CD14-positive monocyte (primary cell): ENCODE measurements at regions not wholly inside any gene's neighbourhood (a gene's known extent, or its start where the extent isn't known, plus 50 kb on each side); places are given as distances from the start of the nearest gene placed in this dataset.
"Not testable (repeated sequence)": the region's sequence is repeated elsewhere in the genome, so short reads cannot be mapped to it uniquely, and the experiment has no call there.

ENCODE experiments used
- DNase-seq, 3 donors: peaks; one replicate each; pipeline ENCODE4 v3.0.0-alpha.2; 2011 to 2022
- H2AFZ ChIP-seq: 2 replicates; pipeline ENCODE4 v1.6.0; 2012; ENCODE audit warnings: mild to moderate bottlenecking, low read depth, low read length, inconsistent platforms; ENCODE audit not compliant: insufficient read depth, poor library complexity, severe bottlenecking
- H3K27ac ChIP-seq, 2 donors: 1 replicate in 1 of 2; 2 replicates in 1 of 2; pipeline ENCODE4 v1.5.1; 2012 to 2013; ENCODE audit warnings: low read length in 2 of 2, control low read depth in 1 of 2, inconsistent platforms in 1 of 2, low read depth in 1 of 2, mild to moderate bottlenecking in 1 of 2
- H3K27me3 ChIP-seq, 2 donors: one replicate each; pipeline versions ENCODE4 v1.6.0 to v1.6.1; 2011 to 2013; ENCODE audit warnings: low read length in 2 of 2; ENCODE audit not compliant: control insufficient read depth in 2 of 2, insufficient read depth in 2 of 2
- H3K36me3 ChIP-seq, 2 donors: replicated peaks in 1 of 2; 1 replicate in 1 of 2; 2 replicates in 1 of 2; pipeline versions ENCODE4 v1.5.1 to v1.6.1; 2012 to 2013; ENCODE audit warnings: low read length in 2 of 2, control low read depth in 1 of 2, inconsistent platforms in 1 of 2, mild to moderate bottlenecking in 1 of 2; ENCODE audit not compliant: insufficient read depth in 2 of 2, control insufficient read depth in 1 of 2
- H3K4me1 ChIP-seq, 2 donors: 1 replicate in 1 of 2; 2 replicates in 1 of 2; pipeline versions ENCODE4 v1.5.1 to v1.6.1; 2012 to 2013; ENCODE audit warnings: low read length in 2 of 2, control low read depth in 1 of 2, inconsistent platforms in 1 of 2, mild to moderate bottlenecking in 1 of 2, moderate library complexity in 1 of 2; ENCODE audit not compliant: insufficient read depth in 2 of 2, control insufficient read depth in 1 of 2
- H3K4me2 ChIP-seq: replicated peaks from 2 replicates; pipeline ENCODE3; 2012; ENCODE audit warnings: low read length, moderate library complexity, mild to moderate bottlenecking; ENCODE audit not compliant: poor library complexity, severe bottlenecking; ENCODE audit errors: extremely low read depth
- H3K4me3 ChIP-seq, 3 experiments: fragments of 200-600 bp in 1 of 3; sonication (generic) in 1 of 3; replicated peaks in 1 of 3; 1 replicate in 2 of 3; 2 replicates in 1 of 3; pipeline ENCODE4 v1.5.1; 2011 to 2013; ENCODE audit warnings: low read length in 3 of 3, mild to moderate bottlenecking in 3 of 3, control low read depth in 2 of 3, low read depth in 2 of 3, inconsistent platforms in 1 of 3, moderate library complexity in 1 of 3
- H3K79me2 ChIP-seq: 2 replicates; pipeline ENCODE4 v1.6.0; 2012; ENCODE audit warnings: mild to moderate bottlenecking, control low read depth, inconsistent platforms, low read length, moderate library complexity; ENCODE audit not compliant: insufficient read depth
- H3K9ac ChIP-seq: 2 replicates; pipeline ENCODE4 v1.6.0; 2017; ENCODE audit warnings: low read length, mild to moderate bottlenecking; ENCODE audit not compliant: insufficient read depth, poor library complexity, severe bottlenecking
- H3K9me3 ChIP-seq, 2 donors: replicated peaks in 1 of 2; 1 replicate in 1 of 2; 2 replicates in 1 of 2; pipeline versions ENCODE4 v1.5.1 to v1.6.1; 2012 to 2013; ENCODE audit warnings: low read length in 2 of 2, control low read depth in 1 of 2; ENCODE audit not compliant: control insufficient read depth in 1 of 2, insufficient read depth in 1 of 2
- H4K20me1 ChIP-seq: 2 replicates; pipeline ENCODE4 v1.6.0; 2012; ENCODE audit warnings: mild to moderate bottlenecking, low read length, control low read depth, moderate library complexity; ENCODE audit not compliant: insufficient read depth
- H3K27ac Mint-ChIP-seq, 7 donors: one replicate each; pipeline ENCODE4 v1.8.0; 2020; ENCODE audit warnings: mild to moderate bottlenecking in 7 of 7, mixed read lengths in 7 of 7, moderate library complexity in 6 of 7, inconsistent platforms in 2 of 7
- H3K27me3 Mint-ChIP-seq, 3 donors: one replicate each; pipeline ENCODE4 v1.8.0; 2021 to 2022; ENCODE audit warnings: low read depth in 3 of 3, mild to moderate bottlenecking in 3 of 3, mixed read lengths in 3 of 3, moderate library complexity in 3 of 3, inconsistent platforms in 1 of 3
- H3K36me3 Mint-ChIP-seq, 2 donors: one replicate each; pipeline ENCODE4 v1.8.0; 2020; ENCODE audit warnings: mixed read lengths in 2 of 2, inconsistent platforms in 1 of 2, mild to moderate bottlenecking in 1 of 2
- H3K4me1 Mint-ChIP-seq: one replicate; pipeline ENCODE4 v1.8.0; 2020; ENCODE audit warnings: mild to moderate bottlenecking, mixed read lengths
- H3K4me3 Mint-ChIP-seq, 2 donors: one replicate each; pipeline ENCODE4 v1.8.0; 2020; ENCODE audit warnings: mild to moderate bottlenecking in 2 of 2, mixed read lengths in 2 of 2, moderate library complexity in 1 of 2
- H3K9me3 Mint-ChIP-seq, 7 donors: one replicate each; pipeline ENCODE4 v1.8.0; 2020 to 2022; ENCODE audit warnings: mixed read lengths in 7 of 7, mild to moderate bottlenecking in 6 of 7, moderate library complexity in 6 of 7, inconsistent platforms in 2 of 7
- WGBS: methylation state at CpG from one replicate; pipeline ENCODE4 v1.1.5; 2013; ENCODE audit warnings: missing lambda C conversion rate; ENCODE audit not compliant: insufficient coverage; 5-methylcytosine and 5-hydroxymethylcytosine counted together
- intact Hi-C, 2 donors: fragments of 100-400 bp; cut with micrococcal nuclease; formaldehyde crosslinking; loops; one replicate each; pipeline versions ENCODE4 v1.15.0 to v1.15.1; 2023
- TF ChIP-seq, protein P1 (sequence below): fragments of 200-600 bp; IDR thresholded peaks from one replicate; pipeline ENCODE4 v1.8.0; 2022; ENCODE audit warnings: antibody characterized with exemption, mild to moderate bottlenecking

DNA sequence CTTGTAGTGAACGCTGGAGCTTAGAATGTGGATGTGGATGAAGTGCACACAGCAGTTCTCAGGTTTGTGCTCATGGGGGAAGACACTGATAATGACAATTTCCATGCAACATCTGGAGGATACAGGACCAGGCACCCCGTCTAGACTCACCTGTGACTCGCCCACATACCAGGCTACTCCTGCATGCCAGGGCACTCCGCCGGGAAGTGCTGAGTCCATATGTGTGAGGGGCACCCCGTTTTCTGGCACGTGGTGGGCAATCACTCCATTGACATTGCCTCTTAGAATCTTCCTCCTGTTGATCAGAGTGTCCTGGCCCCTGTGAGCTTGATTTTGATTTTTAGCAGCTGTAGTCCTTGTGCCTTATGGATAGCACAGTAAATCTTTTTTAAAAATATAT lies 90.9 kb upstream of the LRPAP1 start:
- peaks cover 24 to 28% (median 25%) of the 10 kb centered on the region in 3 donors for H3K27me3 Mint-ChIP-seq
- Histone ChIP-seq H4K20me1 (no peaks in the 10 kb centered on the region), H3K4me3 (no peak overlapping the region), H3K4me1 (no peaks in the 10 kb centered on the region), H2AFZ (no peak overlapping the region), H3K79me2 (no peaks in the 10 kb centered on the region), H3K36me3 (no peaks in the 10 kb centered on the region), H3K27ac (no peak overlapping the region), H3K27me3 (peaks cover 0 to 7% of the 10 kb centered on the region in 2 donors), H3K9me3 (no peaks in the 10 kb centered on the region), H3K4me2 (no peak overlapping the region), H3K9ac (no peak overlapping the region)
- no peaks in the 10 kb centered on the region for H3K36me3 Mint-ChIP-seq
- intact Hi-C loops: no loop called here
- TF ChIP-seq, protein P1, sequence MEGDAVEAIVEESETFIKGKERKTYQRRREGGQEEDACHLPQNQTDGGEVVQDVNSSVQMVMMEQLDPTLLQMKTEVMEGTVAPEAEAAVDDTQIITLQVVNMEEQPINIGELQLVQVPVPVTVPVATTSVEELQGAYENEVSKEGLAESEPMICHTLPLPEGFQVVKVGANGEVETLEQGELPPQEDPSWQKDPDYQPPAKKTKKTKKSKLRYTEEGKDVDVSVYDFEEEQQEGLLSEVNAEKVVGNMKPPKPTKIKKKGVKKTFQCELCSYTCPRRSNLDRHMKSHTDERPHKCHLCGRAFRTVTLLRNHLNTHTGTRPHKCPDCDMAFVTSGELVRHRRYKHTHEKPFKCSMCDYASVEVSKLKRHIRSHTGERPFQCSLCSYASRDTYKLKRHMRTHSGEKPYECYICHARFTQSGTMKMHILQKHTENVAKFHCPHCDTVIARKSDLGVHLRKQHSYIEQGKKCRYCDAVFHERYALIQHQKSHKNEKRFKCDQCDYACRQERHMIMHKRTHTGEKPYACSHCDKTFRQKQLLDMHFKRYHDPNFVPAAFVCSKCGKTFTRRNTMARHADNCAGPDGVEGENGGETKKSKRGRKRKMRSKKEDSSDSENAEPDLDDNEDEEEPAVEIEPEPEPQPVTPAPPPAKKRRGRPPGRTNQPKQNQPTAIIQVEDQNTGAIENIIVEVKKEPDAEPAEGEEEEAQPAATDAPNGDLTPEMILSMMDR: no peak
- no peaks in the 10 kb centered on the region for H3K4me1 Mint-ChIP-seq
- no peak overlapping the region for H3K4me3 Mint-ChIP-seq
- peaks cover 0 to 11% (median 3%) of the 10 kb centered on the region in 7 donors for H3K9me3 Mint-ChIP-seq
- no peak for DNase-seq
- 86% methylated on average over 1 of the region's 7 CpGs for WGBS
- H3K27ac Mint-ChIP-seq: no peak overlapping the region

DNA sequence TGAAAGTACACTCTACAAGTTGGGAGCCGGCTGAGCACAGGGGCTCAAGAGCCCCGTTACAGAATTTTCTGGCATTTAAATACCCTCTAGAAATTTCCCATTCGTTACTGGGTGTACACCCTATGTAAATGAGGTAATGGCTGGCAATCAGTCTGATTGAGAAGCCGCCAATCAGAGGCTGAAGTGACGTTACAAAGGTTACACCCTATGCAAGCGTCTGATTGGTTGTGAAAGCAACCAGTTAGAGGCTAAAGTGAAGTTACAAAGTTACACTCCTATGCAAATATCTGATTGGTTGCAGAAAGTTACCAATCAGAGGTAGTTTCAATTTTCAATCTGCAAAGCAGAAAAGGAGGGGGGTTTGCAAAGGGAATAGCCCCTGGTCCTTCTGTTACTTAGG lies 88.1 kb upstream of the LRPAP1 start:
- H4K20me1 ChIP-seq, H2AFZ ChIP-seq, H3K9ac ChIP-seq, H3K4me2 ChIP-seq, H3K36me3 ChIP-seq, H3K27ac Mint-ChIP-seq, intact Hi-C loops, H3K79me2 ChIP-seq, DNase-seq, H3K4me1 Mint-ChIP-seq, H3K27me3 ChIP-seq, H3K4me3 Mint-ChIP-seq, H3K4me1 ChIP-seq, H3K27ac ChIP-seq, H3K9me3 ChIP-seq, H3K9me3 Mint-ChIP-seq, H3K4me3 ChIP-seq, H3K36me3 Mint-ChIP-seq: not testable (repeated sequence)
- no CpG with 5 or more reads among the region's 6 CpGs for WGBS
- peaks cover 24 to 30% (median 29%) of the 10 kb centered on the region in 3 donors for H3K27me3 Mint-ChIP-seq

DNA sequence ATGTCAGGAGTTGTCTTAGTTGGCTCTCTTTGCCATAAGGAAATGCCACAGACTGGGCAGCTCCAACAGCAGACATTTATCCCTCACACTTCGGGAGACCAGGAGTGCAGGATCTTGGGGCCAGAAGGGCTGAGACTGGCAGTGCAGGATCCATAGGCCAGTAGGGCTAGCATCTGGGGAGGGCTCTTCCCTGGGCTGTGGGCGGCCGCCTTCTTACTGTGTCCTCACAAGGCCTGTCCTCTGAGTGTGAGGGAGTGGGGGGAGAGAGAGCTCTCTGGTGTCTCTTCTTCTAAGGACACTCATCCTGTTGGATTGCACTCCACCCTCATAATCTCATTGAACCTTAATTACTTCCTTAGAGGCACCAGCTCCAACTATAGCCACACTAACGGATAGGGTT lies 87.5 kb upstream of the LRPAP1 start:
- no CpG with 5 or more reads among the region's 4 CpGs for WGBS
- H4K20me1 ChIP-seq, H3K79me2 ChIP-seq, H3K9me3 Mint-ChIP-seq, H3K4me3 ChIP-seq, H3K4me1 Mint-ChIP-seq, H3K36me3 Mint-ChIP-seq, H3K27me3 ChIP-seq, H3K4me1 ChIP-seq, H3K27ac Mint-ChIP-seq, H3K9ac ChIP-seq, H3K27ac ChIP-seq, H3K4me3 Mint-ChIP-seq, DNase-seq, H3K4me2 ChIP-seq, H2AFZ ChIP-seq, H3K9me3 ChIP-seq, intact Hi-C loops, H3K36me3 ChIP-seq: not testable (repeated sequence)
- peaks cover 19 to 28% (median 27%) of the 10 kb centered on the region in 3 donors for H3K27me3 Mint-ChIP-seq

DNA sequence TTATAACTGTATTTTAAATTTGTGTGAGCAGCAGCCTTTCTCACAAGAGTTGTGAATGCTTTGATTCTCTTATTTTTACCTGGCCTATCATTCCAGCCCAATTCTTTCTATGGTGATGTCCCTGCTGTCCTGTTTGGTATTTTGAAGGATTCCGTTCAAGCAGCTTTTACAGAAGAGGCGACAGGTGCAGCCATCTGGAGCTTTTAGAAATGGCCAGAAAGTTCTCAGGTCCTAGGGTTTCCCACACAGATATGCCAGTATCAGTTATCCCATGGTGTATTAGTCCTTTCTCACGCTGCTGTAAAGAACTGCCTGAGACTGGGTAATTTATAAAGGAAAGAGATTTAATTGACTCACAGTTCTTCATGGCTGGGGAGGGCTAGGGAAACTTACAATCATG lies 86.1 kb upstream of the LRPAP1 start:
- H3K4me2 ChIP-seq, H3K4me1 ChIP-seq, H3K4me3 ChIP-seq, H3K36me3 Mint-ChIP-seq, H3K27me3 ChIP-seq, H3K79me2 ChIP-seq, intact Hi-C loops, H3K36me3 ChIP-seq, DNase-seq, H3K9me3 ChIP-seq, H3K4me3 Mint-ChIP-seq, H3K27ac ChIP-seq, H2AFZ ChIP-seq, H3K4me1 Mint-ChIP-seq, H3K9ac ChIP-seq, H3K27ac Mint-ChIP-seq, H4K20me1 ChIP-seq: not testable (repeated sequence)
- WGBS: 90% methylated on average over 2 of the region's 3 CpGs
- Mint-ChIP-seq H3K9me3 (peaks cover 0 to 11% (median 5%) of the 10 kb centered on the region in 7 donors), H3K27me3 (peaks cover 17 to 22% (median 21%) of the 10 kb centered on the region in 3 donors)
